CD14-positive monocyte (primary cell): ENCODE measurements at regions not wholly inside any gene's neighbourhood (a gene's known extent, or its start where the extent isn't known, plus 50 kb on each side); places are given as distances from the start of the nearest gene placed in this dataset.

Experiments used
- DNase-seq, 3 donors: peaks; one replicate each; pipeline ENCODE4 v3.0.0-alpha.2; 2011 to 2022
- H2AFZ ChIP-seq: 2 replicates; pipeline ENCODE4 v1.6.0; 2012; ENCODE audit warnings: mild to moderate bottlenecking, low read depth, low read length, inconsistent platforms; ENCODE audit not compliant: insufficient read depth, poor library complexity, severe bottlenecking
- H3K27ac ChIP-seq, 2 donors: 1 replicate in 1 of 2; 2 replicates in 1 of 2; pipeline ENCODE4 v1.5.1; 2012 to 2013; ENCODE audit warnings: low read length in 2 of 2, control low read depth in 1 of 2, inconsistent platforms in 1 of 2, low read depth in 1 of 2, mild to moderate bottlenecking in 1 of 2
- H3K27me3 ChIP-seq, 2 donors: one replicate each; pipeline versions ENCODE4 v1.6.0 to v1.6.1; 2011 to 2013; ENCODE audit warnings: low read length in 2 of 2; ENCODE audit not compliant: control insufficient read depth in 2 of 2, insufficient read depth in 2 of 2
- H3K36me3 ChIP-seq, 2 donors: replicated peaks in 1 of 2; 1 replicate in 1 of 2; 2 replicates in 1 of 2; pipeline versions ENCODE4 v1.5.1 to v1.6.1; 2012 to 2013; ENCODE audit warnings: low read length in 2 of 2, control low read depth in 1 of 2, inconsistent platforms in 1 of 2, mild to moderate bottlenecking in 1 of 2; ENCODE audit not compliant: insufficient read depth in 2 of 2, control insufficient read depth in 1 of 2
- H3K4me1 ChIP-seq, 2 donors: 1 replicate in 1 of 2; 2 replicates in 1 of 2; pipeline versions ENCODE4 v1.5.1 to v1.6.1; 2012 to 2013; ENCODE audit warnings: low read length in 2 of 2, control low read depth in 1 of 2, inconsistent platforms in 1 of 2, mild to moderate bottlenecking in 1 of 2, moderate library complexity in 1 of 2; ENCODE audit not compliant: insufficient read depth in 2 of 2, control insufficient read depth in 1 of 2
- H3K4me2 ChIP-seq: replicated peaks from 2 replicates; pipeline ENCODE3; 2012; ENCODE audit warnings: low read length, moderate library complexity, mild to moderate bottlenecking; ENCODE audit not compliant: poor library complexity, severe bottlenecking; ENCODE audit errors: extremely low read depth
- H3K4me3 ChIP-seq, 3 experiments: fragments of 200-600 bp in 1 of 3; sonication (generic) in 1 of 3; replicated peaks in 1 of 3; 1 replicate in 2 of 3; 2 replicates in 1 of 3; pipeline ENCODE4 v1.5.1; 2011 to 2013; ENCODE audit warnings: low read length in 3 of 3, mild to moderate bottlenecking in 3 of 3, control low read depth in 2 of 3, low read depth in 2 of 3, inconsistent platforms in 1 of 3, moderate library complexity in 1 of 3
- H3K79me2 ChIP-seq: 2 replicates; pipeline ENCODE4 v1.6.0; 2012; ENCODE audit warnings: mild to moderate bottlenecking, control low read depth, inconsistent platforms, low read length, moderate library complexity; ENCODE audit not compliant: insufficient read depth
- H3K9ac ChIP-seq: 2 replicates; pipeline ENCODE4 v1.6.0; 2017; ENCODE audit warnings: low read length, mild to moderate bottlenecking; ENCODE audit not compliant: insufficient read depth, poor library complexity, severe bottlenecking
- H3K9me3 ChIP-seq, 2 donors: replicated peaks in 1 of 2; 1 replicate in 1 of 2; 2 replicates in 1 of 2; pipeline versions ENCODE4 v1.5.1 to v1.6.1; 2012 to 2013; ENCODE audit warnings: low read length in 2 of 2, control low read depth in 1 of 2; ENCODE audit not compliant: control insufficient read depth in 1 of 2, insufficient read depth in 1 of 2
- H4K20me1 ChIP-seq: 2 replicates; pipeline ENCODE4 v1.6.0; 2012; ENCODE audit warnings: mild to moderate bottlenecking, low read length, control low read depth, moderate library complexity; ENCODE audit not compliant: insufficient read depth
- H3K27ac Mint-ChIP-seq, 7 donors: one replicate each; pipeline ENCODE4 v1.8.0; 2020; ENCODE audit warnings: mild to moderate bottlenecking in 7 of 7, mixed read lengths in 7 of 7, moderate library complexity in 6 of 7, inconsistent platforms in 2 of 7
- H3K27me3 Mint-ChIP-seq, 3 donors: one replicate each; pipeline ENCODE4 v1.8.0; 2021 to 2022; ENCODE audit warnings: low read depth in 3 of 3, mild to moderate bottlenecking in 3 of 3, mixed read lengths in 3 of 3, moderate library complexity in 3 of 3, inconsistent platforms in 1 of 3
- H3K36me3 Mint-ChIP-seq, 2 donors: one replicate each; pipeline ENCODE4 v1.8.0; 2020; ENCODE audit warnings: mixed read lengths in 2 of 2, inconsistent platforms in 1 of 2, mild to moderate bottlenecking in 1 of 2
- H3K4me1 Mint-ChIP-seq: one replicate; pipeline ENCODE4 v1.8.0; 2020; ENCODE audit warnings: mild to moderate bottlenecking, mixed read lengths
- H3K4me3 Mint-ChIP-seq, 2 donors: one replicate each; pipeline ENCODE4 v1.8.0; 2020; ENCODE audit warnings: mild to moderate bottlenecking in 2 of 2, mixed read lengths in 2 of 2, moderate library complexity in 1 of 2
- H3K9me3 Mint-ChIP-seq, 7 donors: one replicate each; pipeline ENCODE4 v1.8.0; 2020 to 2022; ENCODE audit warnings: mixed read lengths in 7 of 7, mild to moderate bottlenecking in 6 of 7, moderate library complexity in 6 of 7, inconsistent platforms in 2 of 7
- CTCF ChIP-seq: fragments of 200-600 bp; IDR thresholded peaks from one replicate; pipeline ENCODE4 v1.8.0; 2022; ENCODE audit warnings: antibody characterized with exemption, mild to moderate bottlenecking
- WGBS: methylation state at CpG from one replicate; pipeline ENCODE4 v1.1.5; 2013; ENCODE audit warnings: missing lambda C conversion rate; ENCODE audit not compliant: insufficient coverage; 5-methylcytosine and 5-hydroxymethylcytosine counted together
- intact Hi-C, 2 donors: fragments of 100-400 bp; cut with micrococcal nuclease; formaldehyde crosslinking; loops; one replicate each; pipeline versions ENCODE4 v1.15.0 to v1.15.1; 2023

- Histone ChIP-seq H3K27me3 (no peaks in the 10 kb centered on the region), H2AFZ (no peak overlapping the region), H3K36me3 (no peaks in the 10 kb centered on the region), H3K9me3 (no peaks in the 10 kb centered on the region), H3K79me2 (no peaks in the 10 kb centered on the region), H3K9ac (no peak overlapping the region), H4K20me1 (no peaks in the 10 kb centered on the region), H3K4me3 (no peak overlapping the region), H3K4me2 (no peak overlapping the region), H3K27ac (no peak overlapping the region), H3K4me1 (no peaks in the 10 kb centered on the region)
- intact Hi-C loops = no loop called here
- DNase-seq = no peak
- Mint-ChIP-seq H3K9me3 (peaks cover 0 to 8% (median 3%) of the 10 kb centered on the region in 7 donors), H3K36me3 (no peaks in the 10 kb centered on the region), H3K4me3 (no peak overlapping the region), H3K27ac (no peak overlapping the region), H3K4me1 (no peaks in the 10 kb centered on the region), H3K27me3 (peaks cover 0 to 2% (median 0%) of the 10 kb centered on the region in 3 donors)
- no peak for TF ChIP-seq CTCF
Measured at GRCh38 chr17:65473985-65474384, 87.5 kb downstream of the AXIN2 start.

DNA sequence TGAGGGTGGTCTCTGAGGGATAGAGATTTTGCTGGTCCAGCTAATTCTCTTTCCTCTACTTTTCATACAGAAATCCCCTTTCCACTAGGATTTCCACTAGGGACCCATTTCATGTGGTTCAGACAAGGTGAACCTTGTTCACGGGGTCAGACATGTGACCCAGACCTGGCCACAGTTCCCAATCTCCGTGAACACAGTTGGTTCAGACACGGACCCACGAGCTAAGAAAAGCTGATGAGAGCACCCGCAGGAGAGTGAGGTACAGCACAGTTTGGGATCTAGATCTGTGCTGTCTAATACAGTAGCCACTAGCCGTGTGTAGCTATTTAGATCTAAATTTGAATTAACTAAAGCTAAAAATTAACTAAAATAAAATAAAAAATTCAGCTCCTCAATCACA, 88.1 kb downstream of the AXIN2 start:
- no peak overlapping the region for H3K4me2 ChIP-seq
- H3K4me1 Mint-ChIP-seq = no peaks in the 10 kb centered on the region
- 82% methylated on average over 2 of the region's 6 CpGs for WGBS
- no peak for TF ChIP-seq CTCF
- no peaks in the 10 kb centered on the region for H3K4me1 ChIP-seq
- no peaks in the 10 kb centered on the region for H3K36me3 ChIP-seq
- no peaks in the 10 kb centered on the region for H3K9me3 ChIP-seq
- DNase-seq = no peak
- H3K9me3 Mint-ChIP-seq = peaks cover 0 to 4% (median 3%) of the 10 kb centered on the region in 7 donors
- H3K27ac ChIP-seq = no peak overlapping the region
- H3K4me3 Mint-ChIP-seq = no peak overlapping the region
- H4K20me1 ChIP-seq = no peaks in the 10 kb centered on the region
- no peak overlapping the region for H3K9ac ChIP-seq
- H3K27me3 ChIP-seq = no peaks in the 10 kb centered on the region
- peaks cover 0 to 2% (median 0%) of the 10 kb centered on the region in 3 donors for H3K27me3 Mint-ChIP-seq
- H3K4me3 ChIP-seq = no peak overlapping the region
- intact Hi-C loops = no loop called here
- no peak overlapping the region for H2AFZ ChIP-seq
- no peaks in the 10 kb centered on the region for H3K36me3 Mint-ChIP-seq
- H3K27ac Mint-ChIP-seq = no peak overlapping the region
- H3K79me2 ChIP-seq = no peaks in the 10 kb centered on the region
